22Rv1 (cell line): ENCODE measurements at regions not wholly inside any gene's neighbourhood (a gene's known extent, or its start where the extent isn't known, plus 50 kb on each side); places are given as distances from the start of the nearest gene placed in this dataset.

ENCODE experiments used
- CTCF ChIP-seq: fragments of 450-650 bp; IDR thresholded peaks from 2 replicates; pipeline ENCODE4 v1.5.1; 2017; ENCODE audit warnings: mild to moderate bottlenecking
- ZFX ChIP-seq: fragments of 450-650 bp; IDR thresholded peaks from 2 replicates; pipeline ENCODE4 v1.6.1; 2017; ENCODE audit warnings: antibody characterized with exemption, borderline replicate concordance

GRCh38 chr5:26310415-26310814, 728.0 kb downstream of the CDH9 start:
- TF ChIP-seq ZFX (no peak), CTCF (no peak)
